ENCODE measurements at regions not wholly inside any gene's neighbourhood (a gene's known extent, or its start where the extent isn't known, plus 50 kb on each side); places are given as distances from the start of the nearest gene placed in this dataset.

DNA sequence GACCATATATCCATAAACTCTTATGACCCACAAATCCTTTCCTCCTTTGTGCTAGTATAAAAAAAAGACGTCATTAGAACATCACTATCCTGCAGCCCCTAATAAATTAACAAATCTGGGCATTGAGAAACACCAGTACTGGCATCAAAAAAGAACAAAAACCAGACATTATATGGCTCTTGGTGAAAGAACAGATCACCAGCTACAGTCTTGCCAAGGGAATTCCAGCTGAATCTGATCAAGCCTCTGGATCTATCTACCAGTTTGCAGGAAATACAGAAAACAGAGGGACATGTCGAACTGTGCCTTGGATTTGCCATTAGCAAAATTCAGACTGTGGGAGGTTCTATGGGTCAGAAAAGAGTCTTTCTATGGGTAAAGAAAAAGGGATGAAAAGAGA, 93.7 kb upstream of the DDX18 start:
- TF ChIP-seq, protein P1, sequence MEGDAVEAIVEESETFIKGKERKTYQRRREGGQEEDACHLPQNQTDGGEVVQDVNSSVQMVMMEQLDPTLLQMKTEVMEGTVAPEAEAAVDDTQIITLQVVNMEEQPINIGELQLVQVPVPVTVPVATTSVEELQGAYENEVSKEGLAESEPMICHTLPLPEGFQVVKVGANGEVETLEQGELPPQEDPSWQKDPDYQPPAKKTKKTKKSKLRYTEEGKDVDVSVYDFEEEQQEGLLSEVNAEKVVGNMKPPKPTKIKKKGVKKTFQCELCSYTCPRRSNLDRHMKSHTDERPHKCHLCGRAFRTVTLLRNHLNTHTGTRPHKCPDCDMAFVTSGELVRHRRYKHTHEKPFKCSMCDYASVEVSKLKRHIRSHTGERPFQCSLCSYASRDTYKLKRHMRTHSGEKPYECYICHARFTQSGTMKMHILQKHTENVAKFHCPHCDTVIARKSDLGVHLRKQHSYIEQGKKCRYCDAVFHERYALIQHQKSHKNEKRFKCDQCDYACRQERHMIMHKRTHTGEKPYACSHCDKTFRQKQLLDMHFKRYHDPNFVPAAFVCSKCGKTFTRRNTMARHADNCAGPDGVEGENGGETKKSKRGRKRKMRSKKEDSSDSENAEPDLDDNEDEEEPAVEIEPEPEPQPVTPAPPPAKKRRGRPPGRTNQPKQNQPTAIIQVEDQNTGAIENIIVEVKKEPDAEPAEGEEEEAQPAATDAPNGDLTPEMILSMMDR (conservative IDR thresholded peaks at IDR 0.05; ENCODE audit: low read depth, low read length): no peak
- no peak overlapping the region for H3K27ac ChIP-seq
- no peaks in the 10 kb centered on the region for H4K20me1 ChIP-seq (ENCODE audit: insufficient read depth)
- H3K9ac ChIP-seq: no peak overlapping the region
- H3K4me2 ChIP-seq: no peak overlapping the region
- no peak overlapping the region for H2AFZ ChIP-seq (ENCODE audit: low read depth)
- H3K36me3 ChIP-seq (ENCODE audit: insufficient read depth): no peaks in the 10 kb centered on the region
- no peaks in the 10 kb centered on the region for H3K27me3 ChIP-seq (ENCODE audit: insufficient read depth, low read depth)
- no peaks in the 10 kb centered on the region for H3K79me2 ChIP-seq (ENCODE audit: insufficient read depth, low read depth)
- no peaks in the 10 kb centered on the region for H3K4me1 ChIP-seq (ENCODE audit: low read depth, poor library complexity, severe bottlenecking)
- H3K4me3 ChIP-seq (IDR thresholded peaks at IDR 0.05; ENCODE audit: insufficient read depth, low read depth, low read length): no peak overlapping the region

DNA sequence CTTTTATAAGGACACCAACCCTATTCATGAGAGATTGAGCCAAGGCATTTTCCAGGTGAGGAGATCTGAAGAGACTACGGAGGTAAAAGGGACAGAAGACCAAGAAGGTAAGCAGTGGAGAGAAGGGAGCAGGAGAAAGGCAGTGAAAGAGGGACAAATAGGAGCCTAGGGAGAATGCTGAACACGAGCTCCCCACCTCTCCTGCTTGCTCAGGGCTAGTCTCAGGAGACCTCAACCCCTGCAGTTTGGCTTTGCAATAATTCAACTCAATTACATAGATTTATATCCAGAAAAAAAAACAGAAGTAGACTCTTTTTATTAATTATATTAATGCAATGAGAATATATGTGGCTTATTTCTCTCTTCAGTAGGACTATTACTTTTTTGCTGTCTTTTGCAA, 91.0 kb upstream of the DDX18 start:
- H3K9ac ChIP-seq: no peak overlapping the region
- no peaks in the 10 kb centered on the region for H4K20me1 ChIP-seq (ENCODE audit: insufficient read depth)
- no peaks in the 10 kb centered on the region for H3K79me2 ChIP-seq (ENCODE audit: insufficient read depth, low read depth)
- H3K4me3 ChIP-seq (IDR thresholded peaks at IDR 0.05; ENCODE audit: insufficient read depth, low read depth, low read length): no peak overlapping the region
- H3K4me1 ChIP-seq (ENCODE audit: low read depth, poor library complexity, severe bottlenecking): no peaks in the 10 kb centered on the region
- no peak overlapping the region for H3K4me2 ChIP-seq
- H3K27me3 ChIP-seq (ENCODE audit: insufficient read depth, low read depth): no peaks in the 10 kb centered on the region
- TF ChIP-seq, protein P1 (conservative IDR thresholded peaks at IDR 0.05; ENCODE audit: low read depth, low read length): no peak
- no peak overlapping the region for H2AFZ ChIP-seq (ENCODE audit: low read depth)
- H3K27ac ChIP-seq: no peak overlapping the region
- no peaks in the 10 kb centered on the region for H3K36me3 ChIP-seq (ENCODE audit: insufficient read depth)

DNA sequence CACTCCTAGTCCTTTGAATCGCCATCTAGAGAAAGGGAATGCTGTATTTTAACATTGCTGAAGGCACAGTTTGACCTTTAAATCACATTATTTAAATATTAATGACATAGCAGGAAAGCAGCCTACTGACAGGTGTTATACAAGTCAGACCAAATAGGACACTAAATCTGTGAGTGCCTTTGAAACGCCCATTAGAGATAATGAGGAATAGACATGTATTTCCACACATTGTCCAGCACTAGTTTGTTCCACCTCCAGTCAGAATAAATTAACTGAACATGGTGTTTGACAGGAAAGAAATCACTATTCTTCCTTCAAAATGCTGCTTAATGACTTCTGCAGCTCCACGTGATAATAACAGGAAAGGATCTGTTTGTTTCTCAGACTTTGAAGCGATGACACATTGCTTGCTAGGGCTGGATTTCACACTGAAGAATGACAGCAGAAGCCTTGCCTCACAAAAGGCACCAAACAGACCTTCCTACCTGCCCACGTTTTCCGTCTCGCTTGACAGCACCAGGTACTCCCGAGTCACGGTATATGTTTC, 90.5 kb upstream of the DDX18 start:
- no peaks in the 10 kb centered on the region for H3K27me3 ChIP-seq (ENCODE audit: insufficient read depth, low read depth)
- no peaks in the 10 kb centered on the region for H4K20me1 ChIP-seq (ENCODE audit: insufficient read depth)
- no peak overlapping the region for H3K9ac ChIP-seq
- TF ChIP-seq, protein P1 (conservative IDR thresholded peaks at IDR 0.05; ENCODE audit: low read depth, low read length): no peak
- no peak overlapping the region for H3K27ac ChIP-seq
- no peak overlapping the region for H3K4me3 ChIP-seq (IDR thresholded peaks at IDR 0.05; ENCODE audit: insufficient read depth, low read depth, low read length)
- no peak overlapping the region for H2AFZ ChIP-seq (ENCODE audit: low read depth)
- no peak overlapping the region for H3K4me2 ChIP-seq
- no peaks in the 10 kb centered on the region for H3K36me3 ChIP-seq (ENCODE audit: insufficient read depth)
- no peaks in the 10 kb centered on the region for H3K4me1 ChIP-seq (ENCODE audit: low read depth, poor library complexity, severe bottlenecking)
- H3K79me2 ChIP-seq (ENCODE audit: insufficient read depth, low read depth): no peaks in the 10 kb centered on the region

DNA sequence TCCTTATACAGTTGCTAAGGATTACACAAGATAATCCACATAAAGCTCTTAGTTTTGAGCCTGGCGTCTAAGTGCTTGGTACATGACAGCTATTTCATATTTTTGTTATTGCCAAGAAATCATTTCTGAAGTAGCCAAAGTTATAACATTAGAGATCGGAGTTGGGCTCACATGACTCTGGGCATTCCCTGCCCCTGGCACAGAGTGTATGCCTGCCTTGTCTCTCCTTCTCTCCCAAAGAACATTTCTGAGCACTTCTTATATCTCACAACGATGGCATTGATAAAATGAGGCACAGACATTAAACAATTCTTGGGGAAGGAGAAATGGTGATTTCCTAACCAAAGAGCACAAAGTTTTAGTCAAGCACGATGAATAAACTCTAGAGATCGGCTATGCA, 87.7 kb upstream of the DDX18 start:
- no peaks in the 10 kb centered on the region for H3K27me3 ChIP-seq (ENCODE audit: insufficient read depth, low read depth)

More for the DNA sequence above, 87.7 kb upstream of the DDX18 start:
- Histone ChIP-seq H4K20me1 (ENCODE audit: insufficient read depth) (no peaks in the 10 kb centered on the region), H3K27ac (no peak overlapping the region), H3K4me3 (IDR thresholded peaks at IDR 0.05; ENCODE audit: insufficient read depth, low read depth, low read length) (no peak overlapping the region), H3K9ac (no peak overlapping the region), H3K4me1 (ENCODE audit: low read depth, poor library complexity, severe bottlenecking) (no peaks in the 10 kb centered on the region), H3K36me3 (ENCODE audit: insufficient read depth) (no peaks in the 10 kb centered on the region), H3K79me2 (ENCODE audit: insufficient read depth, low read depth) (no peaks in the 10 kb centered on the region), H3K4me2 (no peak overlapping the region), H2AFZ (ENCODE audit: low read depth) (no peak overlapping the region)
- TF ChIP-seq, protein P1 (conservative IDR thresholded peaks at IDR 0.05; ENCODE audit: low read depth, low read length): no peak
